NCI-H2171 (cell line): ENCODE measurements at regions not wholly inside any gene's neighbourhood (a gene's known extent, or its start where the extent isn't known, plus 50 kb on each side); places are given as distances from the start of the nearest gene placed in this dataset.
"Not testable (repeated sequence)": the region's sequence is repeated elsewhere in the genome, so short reads cannot be mapped to it uniquely, and the experiment has no call there.

ENCODE experiments used
- DNase-seq: peaks from one replicate; lab custom pipeline; 2025; lab: John Stamatoyannopoulos, UW

DNA sequence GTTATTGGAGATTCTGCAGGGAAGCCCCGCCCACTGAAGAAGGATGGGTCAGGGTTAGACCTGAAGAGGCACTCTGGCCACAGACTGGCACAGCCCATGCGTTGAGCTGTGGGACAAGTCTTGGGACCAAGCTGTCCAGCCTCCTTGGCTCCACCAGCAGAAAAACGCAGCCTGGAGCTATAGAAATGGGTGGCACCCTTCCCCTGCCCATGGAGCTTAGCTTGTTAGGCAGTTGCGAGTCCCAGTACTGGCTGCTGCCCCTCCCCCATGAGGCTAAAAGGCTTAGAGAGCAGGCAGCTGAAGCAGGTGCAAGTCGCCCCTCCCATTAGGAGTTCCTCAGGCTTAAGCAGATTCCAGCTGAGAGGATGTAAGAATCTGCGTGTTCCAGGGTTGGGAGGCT lies 1124.0 kb upstream of the TMEM132C start:
- DNase-seq, result no peak

DNA sequence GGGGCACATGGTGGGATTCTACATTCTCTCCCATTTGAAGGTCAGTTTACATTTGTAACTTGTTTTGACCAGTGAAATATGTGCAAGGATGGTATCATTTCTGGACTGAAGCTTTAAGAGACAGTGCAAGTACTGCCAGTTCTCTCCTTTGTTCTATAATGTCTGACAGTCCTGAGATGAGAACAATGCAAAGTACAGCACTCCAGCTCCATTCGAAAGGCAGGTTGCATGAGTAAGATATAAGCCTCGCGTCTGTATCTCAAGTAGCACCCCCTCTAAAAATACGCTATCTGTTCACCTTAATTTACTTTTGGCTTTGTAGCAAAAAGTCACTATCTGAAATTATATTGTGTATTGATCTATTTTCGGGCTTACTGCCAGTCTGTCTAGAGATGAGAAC lies 1122.2 kb upstream of the TMEM132C start:
- no peak for DNase-seq

DNA sequence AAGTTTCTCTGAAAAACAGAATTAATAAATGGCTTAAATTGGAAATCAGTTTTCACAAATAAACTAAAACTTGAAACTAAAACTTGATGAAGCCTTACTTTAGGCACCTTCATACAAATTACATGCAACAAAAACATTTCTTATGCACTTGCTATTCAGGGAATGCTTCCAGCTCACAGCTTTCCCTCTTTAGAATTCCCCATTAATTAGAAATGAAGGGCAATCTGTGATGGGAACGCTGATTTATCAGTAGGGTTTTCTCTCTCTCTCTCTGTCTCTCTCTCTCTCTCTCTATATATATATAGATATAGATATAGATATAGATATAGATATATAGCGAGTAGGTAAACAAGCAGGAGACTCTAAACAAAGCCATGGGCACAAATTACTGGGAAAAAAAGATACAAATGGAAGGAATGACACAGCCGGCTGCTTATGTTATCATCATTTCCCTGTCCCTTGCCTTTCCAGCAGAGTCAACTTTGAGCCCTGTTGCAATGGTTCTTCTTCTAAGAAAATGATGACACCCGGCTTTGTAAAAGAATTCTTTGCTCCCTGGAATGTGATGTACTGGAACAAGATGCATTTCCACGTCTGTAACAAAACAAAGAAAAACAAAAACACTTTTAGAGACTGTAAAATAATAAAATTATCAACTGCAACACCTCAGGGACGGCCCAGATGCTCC lies 1121.6 kb upstream of the TMEM132C start:
- no peak for DNase-seq

DNA sequence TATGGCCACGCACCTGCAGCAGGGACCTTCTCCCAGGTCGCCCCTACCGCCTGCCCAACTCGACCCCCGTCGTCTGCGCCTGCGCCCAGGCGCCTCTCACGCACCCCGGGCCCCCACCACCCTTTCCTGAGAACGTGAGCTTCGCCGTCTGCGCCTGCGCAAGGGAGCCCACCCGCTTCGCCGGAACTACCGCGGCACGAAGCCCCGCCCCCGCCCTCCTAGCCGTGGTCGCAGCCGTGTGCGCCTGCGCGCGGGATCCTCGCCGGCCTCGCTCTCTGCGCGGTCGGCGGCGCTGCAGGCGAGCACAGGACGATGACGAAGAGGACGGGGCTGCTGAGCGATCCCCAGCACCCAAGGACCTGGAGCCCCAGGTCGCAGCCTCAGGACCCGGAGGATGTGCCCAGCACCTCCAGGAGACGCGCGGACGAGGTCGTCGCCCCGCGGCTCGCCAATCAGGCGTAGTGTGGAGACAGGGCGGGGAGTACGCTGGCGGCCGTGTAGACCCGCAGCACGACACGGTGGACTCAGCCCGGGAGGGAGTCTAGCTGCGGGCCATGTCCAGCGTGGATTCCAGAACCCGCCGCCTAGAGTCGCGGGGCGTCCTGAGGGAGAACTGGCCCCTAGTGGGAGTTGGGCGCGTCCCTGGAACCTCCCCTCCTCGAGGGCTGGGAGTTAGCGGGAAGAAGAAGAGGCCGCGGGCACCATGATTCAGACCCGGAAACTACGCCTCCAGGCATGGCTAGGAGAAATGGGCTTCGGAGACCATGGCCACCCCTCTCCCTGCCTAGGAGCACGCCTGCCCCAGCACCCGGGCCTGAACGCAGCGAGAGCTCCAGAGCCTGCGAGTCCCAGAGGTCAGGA lies 1120.8 kb upstream of the TMEM132C start:
- DNase-seq, result no peak

DNA sequence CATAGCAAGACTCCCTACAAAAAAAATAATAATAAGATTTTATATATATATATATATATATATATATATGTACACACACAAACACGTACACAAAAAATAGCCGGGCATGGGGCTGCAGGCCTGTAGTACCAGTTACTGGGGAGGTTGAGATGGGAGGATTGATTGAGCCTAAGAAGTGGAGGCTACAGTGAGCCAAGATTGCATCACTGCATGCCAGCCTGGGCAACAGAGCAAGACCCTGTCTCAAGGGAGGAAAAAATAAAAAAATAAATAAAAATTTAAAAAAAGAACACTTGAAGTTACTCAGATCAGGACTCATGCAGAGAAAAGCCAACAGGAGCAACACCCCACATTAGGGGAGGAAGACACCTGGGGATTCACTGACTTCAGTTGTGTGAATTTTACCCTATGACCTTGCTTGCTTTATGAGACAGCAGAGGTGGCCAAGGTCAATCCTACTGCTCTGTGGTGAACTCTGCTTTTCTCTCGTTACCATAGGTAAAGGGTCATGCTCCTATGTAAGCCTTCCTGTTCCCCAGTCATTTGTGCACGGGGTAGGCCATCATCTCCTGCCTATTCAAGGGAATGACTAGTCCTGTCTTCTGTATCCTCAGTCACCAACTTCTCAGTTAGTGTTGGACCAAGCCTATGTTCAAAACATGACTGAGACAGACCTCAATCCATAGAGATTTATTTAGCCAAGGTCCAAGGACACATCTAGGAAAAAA lies 1119.8 kb upstream of the TMEM132C start:
- DNase-seq, result no peak

DNA sequence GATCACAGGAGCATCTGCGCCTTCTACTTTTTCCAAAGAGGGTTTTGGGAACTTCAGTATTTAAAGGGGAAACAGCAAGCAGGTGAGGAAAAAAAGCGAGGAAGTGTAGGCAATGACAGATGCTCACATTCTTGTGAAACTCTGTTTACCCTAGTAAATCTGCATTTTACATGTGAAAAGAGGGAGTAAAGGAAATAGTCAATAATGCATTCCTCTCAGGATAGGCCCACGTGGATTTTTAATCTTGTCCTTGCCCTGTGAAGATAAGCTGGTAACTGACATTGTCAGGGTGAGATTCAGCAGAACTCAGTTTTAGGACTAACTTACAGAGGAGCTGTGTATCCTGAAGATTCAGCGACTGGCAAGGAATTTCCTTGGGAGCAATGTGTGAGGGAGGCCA lies 1119.2 kb upstream of the TMEM132C start:
- DNase-seq, result no peak

DNA sequence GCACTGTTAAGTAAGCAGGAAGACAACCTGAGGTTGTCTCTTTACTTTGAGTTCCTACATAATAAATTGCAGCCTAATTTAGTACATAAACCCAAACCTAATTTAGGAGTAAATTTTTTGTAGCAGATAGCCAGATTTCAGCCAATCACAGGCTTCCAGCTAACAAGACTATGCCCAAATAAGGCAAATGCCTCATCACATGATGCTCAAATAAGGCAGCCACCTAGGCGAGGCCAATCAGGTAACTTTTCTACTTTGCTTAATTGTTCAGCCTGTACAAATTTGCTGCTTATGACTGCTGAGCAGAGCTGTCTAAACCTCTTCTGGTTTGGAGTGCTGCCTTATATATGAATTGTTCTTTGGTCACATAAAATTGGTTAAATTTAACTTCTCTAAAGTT lies 1118.7 kb upstream of the TMEM132C start:
- DNase-seq, result no peak

DNA sequence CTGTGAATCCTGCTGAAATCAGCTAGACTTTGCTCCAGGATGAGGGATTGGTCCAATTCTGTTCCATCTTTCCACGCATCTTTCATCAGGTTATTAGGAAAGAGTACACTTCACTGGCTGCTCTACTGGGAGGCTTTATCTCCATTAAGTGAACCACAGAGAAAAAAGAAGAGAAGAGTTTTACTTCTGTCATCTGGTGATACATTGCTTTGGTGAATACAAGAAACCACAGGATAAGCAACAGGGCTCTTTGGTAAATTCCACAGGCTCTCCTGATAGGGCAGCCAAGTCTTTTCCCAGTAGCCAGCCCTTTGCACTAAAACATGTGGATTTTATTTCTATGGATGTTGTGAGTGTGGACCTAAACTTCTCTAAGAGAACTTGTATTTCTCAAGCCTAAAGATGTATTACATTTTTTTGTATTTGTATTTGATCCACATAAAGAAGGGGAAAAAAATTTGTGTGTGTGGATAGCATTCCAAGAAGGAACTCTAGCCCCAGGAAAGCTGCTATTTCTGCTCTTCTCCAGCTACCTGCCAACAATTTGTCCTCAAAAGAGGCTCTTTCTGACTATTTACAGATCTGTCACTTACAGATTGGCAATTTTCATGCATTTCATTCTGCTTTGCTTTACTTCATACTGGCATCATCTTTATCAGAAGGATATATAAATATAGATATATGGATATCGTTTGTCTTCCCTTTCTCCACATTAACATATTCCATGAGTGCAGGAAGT lies 1117.6 kb upstream of the TMEM132C start:
- no peak for DNase-seq

DNA sequence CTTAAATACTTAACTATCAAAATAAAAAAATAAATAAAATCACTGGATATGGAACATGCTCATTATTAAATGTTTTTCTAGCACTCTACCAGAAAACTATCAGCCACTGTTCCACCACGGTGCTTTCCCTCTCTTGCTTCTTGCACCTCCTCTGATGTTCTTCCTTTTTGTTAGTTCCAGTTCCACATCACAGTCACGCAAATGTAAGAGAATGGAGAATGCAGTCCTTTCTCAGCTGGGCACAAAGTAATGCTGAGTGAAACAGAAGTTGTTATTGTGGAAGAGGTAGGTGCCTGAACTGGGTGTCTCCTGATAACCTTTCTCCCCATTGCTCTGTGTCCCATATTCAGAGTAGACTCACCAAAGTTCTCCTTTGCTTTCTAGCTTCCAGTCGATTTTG lies 1116.9 kb upstream of the TMEM132C start:
- no peak for DNase-seq

DNA sequence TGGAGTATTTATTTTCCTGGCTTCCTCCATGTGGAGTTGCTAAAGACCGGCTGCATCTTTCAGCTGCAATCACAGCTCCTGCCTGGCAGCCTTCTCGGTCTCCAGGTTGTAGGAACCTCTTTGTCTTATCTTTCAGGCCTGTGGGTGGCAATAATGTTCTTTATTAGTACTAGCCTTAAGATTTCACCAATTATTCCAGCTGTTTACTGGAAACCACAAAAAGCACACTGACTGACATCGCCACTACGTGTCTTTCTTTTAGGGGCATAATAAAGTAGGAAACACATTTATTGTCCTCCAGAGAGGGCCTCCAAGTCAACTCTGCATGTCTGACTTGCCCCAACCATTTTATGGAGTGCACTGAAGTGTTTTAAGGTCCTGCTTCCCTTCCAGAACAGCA lies 1116.5 kb upstream of the TMEM132C start:
- no peak for DNase-seq

DNA sequence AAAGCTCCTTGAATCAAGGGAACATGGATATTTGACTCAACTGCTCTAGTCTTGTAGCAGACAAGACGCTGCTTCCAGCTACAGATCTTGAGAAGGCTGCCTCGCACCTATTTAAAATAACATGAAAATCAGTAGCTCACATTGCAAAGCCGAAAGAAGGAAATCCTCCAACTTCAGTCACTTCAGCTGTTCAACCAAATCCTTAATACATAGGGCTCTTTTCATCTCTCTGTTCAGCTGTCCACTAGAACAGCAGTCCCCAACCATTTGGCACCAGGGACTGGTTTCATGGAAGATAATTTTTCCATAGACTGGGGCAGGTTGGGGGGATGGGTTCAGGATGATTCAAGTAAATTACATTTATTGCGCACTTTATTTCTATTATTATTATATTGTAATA lies 1116.0 kb upstream of the TMEM132C start:
- no peak for DNase-seq

DNA sequence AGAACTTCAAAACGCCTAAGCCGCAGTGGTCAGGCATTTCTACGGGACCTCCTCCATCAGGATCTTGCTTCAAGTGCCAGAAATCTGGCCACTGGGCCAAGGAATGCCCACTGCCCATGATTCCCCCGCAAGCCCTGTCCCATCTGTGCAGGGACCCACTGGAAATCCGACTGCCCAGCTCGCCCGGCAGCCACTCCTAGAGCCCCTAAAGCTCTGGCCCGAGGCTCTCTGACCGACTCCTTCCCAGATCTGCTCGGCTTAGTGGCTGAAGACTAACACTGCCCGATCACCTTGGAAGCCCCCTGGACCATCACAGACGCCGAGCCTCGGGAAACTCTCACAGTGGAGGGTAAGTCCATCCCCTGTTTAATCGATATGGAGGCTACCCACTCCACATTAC lies 1113.0 kb upstream of the TMEM132C start:
- no peak for DNase-seq

DNA sequence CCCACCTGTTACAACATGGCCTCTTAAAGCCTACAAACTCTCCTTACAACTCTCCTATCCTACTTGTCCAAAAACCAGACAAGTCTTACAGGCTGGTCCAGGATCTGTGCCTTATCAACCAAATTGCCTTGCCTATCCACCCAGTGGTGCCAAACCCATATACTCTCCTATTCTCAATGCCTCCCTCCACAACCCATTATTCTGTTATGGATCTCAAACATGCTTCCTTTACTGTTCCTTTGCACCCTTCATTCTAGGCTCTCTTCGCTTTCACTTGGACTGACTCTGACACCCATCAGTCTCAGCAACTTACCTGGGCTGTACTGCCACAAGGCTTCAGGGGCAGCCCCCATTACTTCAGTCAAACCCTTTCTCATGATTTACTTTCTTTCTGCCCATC lies 1112.1 kb upstream of the TMEM132C start:
- not testable (repeated sequence) for DNase-seq

DNA sequence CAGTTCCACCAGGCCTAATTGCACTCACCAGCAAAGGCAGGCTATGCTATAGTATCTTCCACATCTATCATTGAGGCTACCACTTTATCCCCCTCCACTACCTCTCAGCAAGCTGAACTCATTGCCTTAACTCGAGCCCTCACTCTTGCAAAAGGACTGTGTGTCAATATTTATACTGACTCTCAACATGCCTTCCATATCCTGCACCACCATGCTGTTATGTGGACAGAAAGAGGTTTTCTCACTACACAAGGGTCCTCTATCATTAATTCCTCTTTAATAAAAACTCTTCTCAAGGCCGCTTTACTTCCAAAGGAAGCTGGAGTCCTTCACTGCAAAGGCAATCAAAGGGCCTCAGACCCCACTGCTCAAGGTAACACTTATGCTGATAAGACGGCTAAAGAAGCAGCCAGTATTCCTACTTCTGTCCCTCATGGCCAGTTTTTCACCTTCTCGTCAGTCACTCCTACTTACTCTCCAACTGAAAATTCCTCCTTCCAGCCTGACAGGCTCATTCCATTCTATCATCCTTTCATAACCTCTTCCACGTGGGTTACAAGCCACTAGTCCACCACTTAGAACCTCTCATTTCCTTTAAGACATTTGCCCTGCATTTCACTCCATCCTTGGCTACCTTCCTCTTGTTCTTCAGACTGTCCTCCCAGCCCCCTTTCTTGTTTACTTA lies 1110.9 kb upstream of the TMEM132C start:
- DNase-seq, result not testable (repeated sequence)

DNA sequence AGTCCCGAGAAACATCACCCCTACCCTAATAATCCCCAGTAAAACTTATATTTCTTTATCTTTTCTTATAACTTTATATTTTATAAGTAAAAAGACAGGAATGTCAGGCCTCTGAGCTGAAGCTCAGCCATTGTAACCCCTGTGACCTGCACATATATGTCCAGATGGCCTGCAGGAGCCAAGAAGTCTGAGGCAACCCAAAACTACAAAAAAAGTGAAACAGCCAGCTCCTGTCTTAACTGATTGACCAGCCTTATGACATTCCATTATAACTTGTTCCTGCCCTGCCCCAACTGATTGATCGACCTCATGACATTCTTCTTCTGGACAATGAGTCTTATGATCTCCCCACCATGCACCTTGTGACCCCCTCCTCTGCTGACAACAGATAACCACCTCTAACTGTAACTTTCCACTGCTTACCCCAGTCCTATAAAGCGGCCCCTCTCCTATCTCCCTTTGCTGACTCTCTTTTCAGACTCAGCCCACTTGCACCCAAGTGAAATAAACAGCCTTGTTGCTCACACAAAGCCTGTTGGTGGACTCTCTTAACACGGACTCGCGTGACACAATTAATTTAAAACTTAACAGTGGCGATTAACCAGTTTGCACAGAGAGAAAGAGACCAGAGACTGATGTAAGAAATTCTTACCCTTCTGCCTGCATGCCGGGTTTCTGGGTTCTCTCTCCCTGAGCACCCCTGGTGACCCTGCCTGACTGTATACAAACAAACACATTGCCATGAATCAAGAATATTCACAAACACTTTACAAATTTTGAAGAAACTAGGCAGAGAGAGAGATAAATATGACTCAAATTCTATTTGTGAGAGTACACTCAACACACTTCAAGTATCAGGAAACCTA lies 1109.2 kb upstream of the TMEM132C start:
- not testable (repeated sequence) for DNase-seq

DNA sequence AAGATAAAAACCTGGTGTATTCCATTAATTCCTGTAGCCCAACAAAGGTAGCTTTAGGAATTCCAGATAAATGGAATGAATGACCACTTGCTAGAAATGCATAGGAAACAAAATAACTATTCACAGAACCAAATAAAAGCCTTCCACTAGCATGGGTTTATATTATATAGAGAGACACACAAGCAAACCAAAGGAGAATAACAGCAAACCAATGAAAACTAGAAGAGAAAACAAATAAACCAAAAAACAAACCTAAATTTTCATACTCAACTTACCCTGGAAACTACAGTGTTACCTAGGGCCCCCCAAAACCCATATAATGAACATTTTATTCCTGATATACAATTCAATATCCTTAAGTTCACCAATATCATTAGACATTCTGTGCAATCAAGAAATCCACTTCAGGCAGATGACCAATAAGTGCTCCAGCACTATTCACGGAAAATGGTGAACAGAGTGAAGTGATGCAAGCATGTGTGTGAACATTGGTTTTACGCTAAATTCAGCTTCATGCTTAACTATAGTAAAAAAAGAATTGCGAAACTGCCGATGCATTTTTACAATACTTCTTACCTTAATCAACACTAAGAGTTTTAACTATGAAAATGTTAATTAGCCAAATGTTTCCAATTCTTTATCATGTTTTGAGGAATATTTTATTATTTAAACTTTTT lies 1108.4 kb upstream of the TMEM132C start:
- DNase-seq, result no peak

DNA sequence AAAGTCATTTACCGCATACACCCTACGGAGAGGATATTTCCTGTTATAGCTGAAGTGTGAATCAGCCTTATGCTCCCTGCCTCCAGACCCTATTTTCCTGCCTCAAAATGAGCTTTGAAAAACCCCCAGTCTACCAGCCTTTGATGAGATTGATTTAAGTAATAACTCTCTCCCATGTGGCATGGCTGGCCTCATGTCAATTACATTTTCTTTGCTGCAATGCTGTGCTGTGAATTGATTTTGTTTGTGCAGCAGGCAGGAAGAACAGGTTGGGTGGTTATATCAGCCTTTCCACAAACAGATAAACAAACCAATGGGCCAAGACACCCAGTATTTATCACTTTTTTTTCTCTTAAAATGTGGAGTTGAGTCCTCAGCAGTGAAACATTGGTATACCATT lies 1105.5 kb upstream of the TMEM132C start:
- no peak for DNase-seq

DNA sequence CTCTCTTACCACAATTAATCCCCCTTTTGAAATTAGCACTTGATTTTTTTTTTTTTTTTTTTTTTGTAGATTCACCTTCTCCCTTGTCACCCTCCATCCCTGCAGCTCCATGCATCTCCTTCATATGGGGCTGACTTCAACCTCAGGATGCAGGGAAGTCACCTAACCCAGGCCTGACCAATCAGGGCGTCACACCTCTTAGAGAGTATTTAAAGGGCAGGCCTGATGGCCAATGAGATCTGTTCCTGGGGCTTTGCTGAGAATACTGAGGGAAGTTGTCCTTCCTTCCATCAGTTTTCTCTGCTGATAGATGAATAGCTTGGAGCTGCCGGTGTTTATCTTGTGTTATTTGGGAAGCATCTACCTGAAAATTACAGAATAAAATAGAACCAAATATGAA lies 1104.7 kb upstream of the TMEM132C start:
- DNase-seq, result no peak

DNA sequence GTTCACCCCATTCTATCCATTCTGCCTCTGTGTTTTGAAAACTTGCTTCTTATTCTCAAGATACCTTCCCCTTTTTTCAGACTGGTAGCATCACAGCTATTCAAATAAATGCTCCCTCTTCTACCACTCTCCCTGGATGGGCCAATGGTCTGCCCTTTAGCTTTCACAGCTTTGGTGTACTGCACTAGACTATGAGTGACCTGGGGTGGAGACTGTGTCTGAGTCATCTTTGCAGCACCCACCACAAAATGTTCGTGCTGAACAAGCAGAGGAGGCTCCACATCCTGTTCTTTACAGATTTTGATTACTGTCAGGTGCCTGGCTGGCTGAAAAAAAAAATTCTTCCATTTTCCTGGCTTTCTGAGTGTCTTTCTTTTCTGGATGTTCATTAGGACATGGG lies 1104.1 kb upstream of the TMEM132C start:
- no peak for DNase-seq
